ENCODE measurements at regions not wholly inside any gene's neighbourhood (a gene's known extent, or its start where the extent isn't known, plus 50 kb on each side); places are given as distances from the start of the nearest gene placed in this dataset.

- Histone ChIP-seq H3K27me3 (ENCODE audit: control insufficient read depth, insufficient read depth, low read length) (no peaks in the 10 kb centered on the region), H3K36me3 (ENCODE audit: control insufficient read depth, insufficient read depth, low read length) (no peaks in the 10 kb centered on the region), H3K4me3 (ENCODE audit: low read depth, low read length) (no peak overlapping the region)
- TF ChIP-seq, protein P1, sequence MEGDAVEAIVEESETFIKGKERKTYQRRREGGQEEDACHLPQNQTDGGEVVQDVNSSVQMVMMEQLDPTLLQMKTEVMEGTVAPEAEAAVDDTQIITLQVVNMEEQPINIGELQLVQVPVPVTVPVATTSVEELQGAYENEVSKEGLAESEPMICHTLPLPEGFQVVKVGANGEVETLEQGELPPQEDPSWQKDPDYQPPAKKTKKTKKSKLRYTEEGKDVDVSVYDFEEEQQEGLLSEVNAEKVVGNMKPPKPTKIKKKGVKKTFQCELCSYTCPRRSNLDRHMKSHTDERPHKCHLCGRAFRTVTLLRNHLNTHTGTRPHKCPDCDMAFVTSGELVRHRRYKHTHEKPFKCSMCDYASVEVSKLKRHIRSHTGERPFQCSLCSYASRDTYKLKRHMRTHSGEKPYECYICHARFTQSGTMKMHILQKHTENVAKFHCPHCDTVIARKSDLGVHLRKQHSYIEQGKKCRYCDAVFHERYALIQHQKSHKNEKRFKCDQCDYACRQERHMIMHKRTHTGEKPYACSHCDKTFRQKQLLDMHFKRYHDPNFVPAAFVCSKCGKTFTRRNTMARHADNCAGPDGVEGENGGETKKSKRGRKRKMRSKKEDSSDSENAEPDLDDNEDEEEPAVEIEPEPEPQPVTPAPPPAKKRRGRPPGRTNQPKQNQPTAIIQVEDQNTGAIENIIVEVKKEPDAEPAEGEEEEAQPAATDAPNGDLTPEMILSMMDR (IDR thresholded peaks at IDR 0.05; ENCODE audit: insufficient read depth, low read length, poor library complexity, severe bottlenecking): no peak
- DNase-seq (ENCODE audit: low read depth): no peak
Measured at GRCh38 chr3:68336042-68336441, 596.3 kb downstream of the TAFA4 start.

GRCh38 chr3:68334367-68334986 is 597.9 kb downstream of the TAFA4 start:
- H3K4me3 ChIP-seq (ENCODE audit: low read depth, low read length): no peak overlapping the region
- no peak for DNase-seq (ENCODE audit: low read depth)
- H3K27me3 ChIP-seq (ENCODE audit: control insufficient read depth, insufficient read depth, low read length): no peaks in the 10 kb centered on the region
- TF ChIP-seq, protein P1 (IDR thresholded peaks at IDR 0.05; ENCODE audit: insufficient read depth, low read length, poor library complexity, severe bottlenecking): no peak
- H3K36me3 ChIP-seq (ENCODE audit: control insufficient read depth, insufficient read depth, low read length): no peaks in the 10 kb centered on the region

GRCh38 chr3:68328049-68328448 is 604.3 kb downstream of the TAFA4 start:
- H3K27me3 ChIP-seq (ENCODE audit: control insufficient read depth, insufficient read depth, low read length): no peaks in the 10 kb centered on the region

DNA sequence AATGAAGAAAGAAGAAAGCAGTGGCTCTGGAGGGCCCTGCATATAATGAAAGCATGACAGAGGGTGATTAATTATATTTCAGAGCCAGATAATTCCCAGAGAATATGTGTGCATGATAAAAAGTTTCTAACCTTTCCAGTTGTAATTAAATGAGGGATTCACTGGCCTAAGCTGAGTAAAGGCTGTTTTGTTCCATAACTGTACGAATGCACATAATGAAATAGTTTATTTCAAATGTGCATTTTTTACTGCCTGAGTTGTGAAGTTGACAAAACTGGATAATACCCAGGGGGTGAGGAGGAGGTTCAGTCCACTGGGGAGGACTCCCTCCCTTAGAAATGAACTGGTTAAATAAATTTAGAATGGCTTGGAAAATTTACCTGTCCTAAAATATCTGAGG is 616.4 kb downstream of the TAFA4 start:
- Histone ChIP-seq H3K4me3 (ENCODE audit: low read depth, low read length) (no peak overlapping the region), H3K36me3 (ENCODE audit: control insufficient read depth, insufficient read depth, low read length) (no peaks in the 10 kb centered on the region), H3K27me3 (ENCODE audit: control insufficient read depth, insufficient read depth, low read length) (no peaks in the 10 kb centered on the region)
- no peak for DNase-seq (ENCODE audit: low read depth)
- TF ChIP-seq, protein P1 (IDR thresholded peaks at IDR 0.05; ENCODE audit: insufficient read depth, low read length, poor library complexity, severe bottlenecking): no peak

More at GRCh38 chr3:68328049-68328448, 604.3 kb downstream of the TAFA4 start:
- Histone ChIP-seq H3K4me3 (ENCODE audit: low read depth, low read length) (no peak overlapping the region), H3K36me3 (ENCODE audit: control insufficient read depth, insufficient read depth, low read length) (no peaks in the 10 kb centered on the region)
- DNase-seq (ENCODE audit: low read depth): no peak
- TF ChIP-seq, protein P1 (IDR thresholded peaks at IDR 0.05; ENCODE audit: insufficient read depth, low read length, poor library complexity, severe bottlenecking): no peak

DNA sequence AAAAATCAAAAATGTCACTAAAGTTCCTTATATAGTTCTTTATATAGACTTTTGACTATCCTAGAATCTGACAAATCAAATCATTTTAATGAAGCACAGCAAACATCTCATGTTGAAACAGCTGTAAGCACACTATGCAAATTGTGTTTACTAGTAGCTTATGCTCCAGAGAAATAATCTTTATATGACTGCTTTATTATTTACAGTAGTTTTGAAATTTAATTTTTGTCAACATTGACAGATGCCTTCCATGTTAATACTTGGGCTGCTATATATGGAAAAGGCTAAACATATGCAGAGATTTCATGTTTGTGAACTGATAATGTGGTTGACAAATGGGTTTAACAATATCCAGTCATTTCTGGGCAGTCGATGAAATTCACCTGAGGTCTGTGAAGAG is 616.8 kb downstream of the TAFA4 start:
- Histone ChIP-seq H3K27me3 (ENCODE audit: control insufficient read depth, insufficient read depth, low read length) (no peaks in the 10 kb centered on the region), H3K36me3 (ENCODE audit: control insufficient read depth, insufficient read depth, low read length) (no peaks in the 10 kb centered on the region), H3K4me3 (ENCODE audit: low read depth, low read length) (no peak overlapping the region)
- TF ChIP-seq, protein P1 (IDR thresholded peaks at IDR 0.05; ENCODE audit: insufficient read depth, low read length, poor library complexity, severe bottlenecking): no peak
- no peak for DNase-seq (ENCODE audit: low read depth)

- DNase-seq (ENCODE audit: low read depth): no peak
- TF ChIP-seq, protein P1 (IDR thresholded peaks at IDR 0.05; ENCODE audit: insufficient read depth, low read length, poor library complexity, severe bottlenecking): no peak
Measured at GRCh38 chr3:68306571-68306970, 625.8 kb downstream of the TAFA4 start.

More at GRCh38 chr3:68306571-68306970, 625.8 kb downstream of the TAFA4 start:
- Histone ChIP-seq H3K4me3 (ENCODE audit: low read depth, low read length) (no peak overlapping the region), H3K27me3 (ENCODE audit: control insufficient read depth, insufficient read depth, low read length) (no peaks in the 10 kb centered on the region), H3K36me3 (ENCODE audit: control insufficient read depth, insufficient read depth, low read length) (no peaks in the 10 kb centered on the region)

Data from kidney epithelial cell (primary cell).